Ishikawa (cell line): ENCODE measurements at regions not wholly inside any gene's neighbourhood (a gene's known extent, or its start where the extent isn't known, plus 50 kb on each side); places are given as distances from the start of the nearest gene placed in this dataset.

Experiments
- CEBPB ChIP-seq: IDR thresholded peaks from 2 replicates; pipeline ENCODE4 v1.6.1; 2012
- CREB1 ChIP-seq: IDR thresholded peaks from 2 replicates; pipeline ENCODE4 v1.6.1; 2012; ENCODE audit warnings: low read depth
- EGR1 ChIP-seq: IDR thresholded peaks from 2 replicates; pipeline ENCODE4 v1.6.1; 2012
- EP300 ChIP-seq: IDR thresholded peaks from 2 replicates; pipeline ENCODE4 v1.6.1; 2012; ENCODE audit warnings: borderline replicate concordance
- MAX ChIP-seq: IDR thresholded peaks from 2 replicates; pipeline ENCODE4 v1.6.1; 2012
- NFIC ChIP-seq: IDR thresholded peaks from 2 replicates; pipeline ENCODE4 v1.6.1; 2012
- RAD21 ChIP-seq: IDR thresholded peaks from 2 replicates; pipeline ENCODE4 v1.6.1; 2012; ENCODE audit warnings: low read depth
- TAF1 ChIP-seq: IDR thresholded peaks from 2 replicates; pipeline ENCODE4 v1.6.1; 2012; ENCODE audit warnings: low read depth, mild to moderate bottlenecking
- TCF12 ChIP-seq: IDR thresholded peaks from 2 replicates; pipeline ENCODE4 v1.6.1; 2012; ENCODE audit warnings: low read depth
- USF1 ChIP-seq: IDR thresholded peaks from 2 replicates; pipeline ENCODE4 v1.6.1; 2012
- YY1 ChIP-seq: IDR thresholded peaks from 2 replicates; pipeline ENCODE4 v1.6.1; 2012; ENCODE audit warnings: low read depth
- ZBTB7A ChIP-seq: IDR thresholded peaks from 2 replicates; pipeline ENCODE4 v1.6.1; 2012; ENCODE audit warnings: low read depth
- TF ChIP-seq, protein P1 (sequence below): IDR thresholded peaks from 2 replicates; pipeline ENCODE4 v1.6.1; 2012; ENCODE audit warnings: low read depth, mild to moderate bottlenecking

- no peak for TF ChIP-seq TCF12
- TF ChIP-seq, protein P1, sequence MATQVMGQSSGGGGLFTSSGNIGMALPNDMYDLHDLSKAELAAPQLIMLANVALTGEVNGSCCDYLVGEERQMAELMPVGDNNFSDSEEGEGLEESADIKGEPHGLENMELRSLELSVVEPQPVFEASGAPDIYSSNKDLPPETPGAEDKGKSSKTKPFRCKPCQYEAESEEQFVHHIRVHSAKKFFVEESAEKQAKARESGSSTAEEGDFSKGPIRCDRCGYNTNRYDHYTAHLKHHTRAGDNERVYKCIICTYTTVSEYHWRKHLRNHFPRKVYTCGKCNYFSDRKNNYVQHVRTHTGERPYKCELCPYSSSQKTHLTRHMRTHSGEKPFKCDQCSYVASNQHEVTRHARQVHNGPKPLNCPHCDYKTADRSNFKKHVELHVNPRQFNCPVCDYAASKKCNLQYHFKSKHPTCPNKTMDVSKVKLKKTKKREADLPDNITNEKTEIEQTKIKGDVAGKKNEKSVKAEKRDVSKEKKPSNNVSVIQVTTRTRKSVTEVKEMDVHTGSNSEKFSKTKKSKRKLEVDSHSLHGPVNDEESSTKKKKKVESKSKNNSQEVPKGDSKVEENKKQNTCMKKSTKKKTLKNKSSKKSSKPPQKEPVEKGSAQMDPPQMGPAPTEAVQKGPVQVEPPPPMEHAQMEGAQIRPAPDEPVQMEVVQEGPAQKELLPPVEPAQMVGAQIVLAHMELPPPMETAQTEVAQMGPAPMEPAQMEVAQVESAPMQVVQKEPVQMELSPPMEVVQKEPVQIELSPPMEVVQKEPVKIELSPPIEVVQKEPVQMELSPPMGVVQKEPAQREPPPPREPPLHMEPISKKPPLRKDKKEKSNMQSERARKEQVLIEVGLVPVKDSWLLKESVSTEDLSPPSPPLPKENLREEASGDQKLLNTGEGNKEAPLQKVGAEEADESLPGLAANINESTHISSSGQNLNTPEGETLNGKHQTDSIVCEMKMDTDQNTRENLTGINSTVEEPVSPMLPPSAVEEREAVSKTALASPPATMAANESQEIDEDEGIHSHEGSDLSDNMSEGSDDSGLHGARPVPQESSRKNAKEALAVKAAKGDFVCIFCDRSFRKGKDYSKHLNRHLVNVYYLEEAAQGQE = no peak
- TF ChIP-seq YY1 = no peak
- TF ChIP-seq CEBPB = no peak
- no peak for TF ChIP-seq EP300
- no peak for TF ChIP-seq ZBTB7A
- no peak for TF ChIP-seq EGR1
- TF ChIP-seq MAX = no peak
- no peak for TF ChIP-seq RAD21
- TF ChIP-seq CREB1 = no peak
- TF ChIP-seq USF1 = no peak
- TF ChIP-seq NFIC = no peak
- no peak for TF ChIP-seq TAF1
These were observed 1568.7 kb upstream of the CELF4 start for GRCh38 chr18:39134255-39134654.
